Left lung (tissue), 4 donors: ENCODE measurements at regions not wholly inside any gene's neighbourhood (a gene's known extent, or its start where the extent isn't known, plus 50 kb on each side); places are given as distances from the start of the nearest gene placed in this dataset.

ENCODE experiments used
- ATAC-seq: fragments of 200-7000 bp; cut with Tn5 transposase; one replicate; pipeline ENCODE4 v1.9.1; 2020; ENCODE audit warnings: moderate library complexity
- DNase-seq, 4 donors: peaks; one replicate each; pipeline ENCODE4 v3.0.0-alpha.2; 2013 to 2020
- H3K27ac ChIP-seq, 2 donors: fragments of 200-600 bp; sonication (generic) in 1 of 2; one replicate each; pipeline versions ENCODE4 v1.5.0 to v1.8.0; 2020 to 2021
- H3K27me3 ChIP-seq, 2 donors: fragments of 200-600 bp; sonication (generic) in 1 of 2; one replicate each; pipeline versions ENCODE4 v1.5.0 to v1.8.0; 2020 to 2021
- H3K36me3 ChIP-seq, 2 donors: fragments of 200-600 bp; sonication (generic) in 1 of 2; one replicate each; pipeline versions ENCODE4 v1.5.0 to v1.8.0; 2020 to 2021
- H3K4me1 ChIP-seq, 2 donors: fragments of 200-600 bp; one replicate each; pipeline ENCODE4 v1.8.0; 2021
- H3K4me3 ChIP-seq, 2 donors: fragments of 200-600 bp; sonication (generic) in 1 of 2; one replicate each; pipeline versions ENCODE4 v1.5.0 to v1.8.0; 2020 to 2021; ENCODE audit warnings: mild to moderate bottlenecking in 1 of 2
- H3K9me3 ChIP-seq, 2 donors: fragments of 200-600 bp; sonication (generic) in 1 of 2; one replicate each; pipeline versions ENCODE4 v1.5.0 to v1.8.0; 2020 to 2021
- intact Hi-C, 2 donors: fragments of 100-400 bp; cut with DNase I; formaldehyde crosslinking; loops; one replicate each; pipeline versions ENCODE4 v1.11.2 to v1.14.2; 2022
- TF ChIP-seq, protein P1 (sequence below), 2 donors: fragments of 200-600 bp; sonication (generic) in 1 of 2; IDR thresholded peaks; one replicate each; pipeline versions ENCODE4 v1.5.0 to v1.8.0; 2021; ENCODE audit warnings: antibody characterized with exemption in 2 of 2
- donor health status: DM: no; HTN: yes; CAD: no.
- donor health status: DM: no; HTN: no; CAD: no.

DNA sequence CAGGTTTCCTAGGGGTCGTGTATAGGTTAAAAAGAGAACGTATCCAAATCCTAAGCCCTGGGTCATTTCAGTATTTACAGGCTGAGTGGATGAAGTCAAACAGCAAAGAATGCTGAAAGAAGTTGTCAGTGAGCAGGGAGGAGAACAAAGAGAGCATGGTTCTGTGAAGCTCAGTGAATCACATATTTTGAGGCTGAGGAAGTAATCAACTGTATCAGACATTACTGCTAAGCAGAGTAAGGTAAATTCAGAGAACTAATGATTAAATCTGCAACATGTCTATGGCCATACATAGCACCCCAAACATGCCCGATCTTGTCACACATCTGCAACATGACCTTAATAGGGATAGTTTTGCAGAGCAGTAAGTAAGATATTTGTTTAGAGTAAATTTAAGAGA is 1130.3 kb downstream of the RAPGEF2 start:
- DNase-seq (no peak), ATAC-seq (no peak)
- Histone ChIP-seq H3K9me3 (no peaks in the 10 kb centered on the region), H3K4me1 (no peaks in the 10 kb centered on the region), H3K36me3 (no peaks in the 10 kb centered on the region), H3K27ac (no peak overlapping the region), H3K4me3 (no peak overlapping the region), H3K27me3 (no peaks in the 10 kb centered on the region)
- TF ChIP-seq, protein P1, sequence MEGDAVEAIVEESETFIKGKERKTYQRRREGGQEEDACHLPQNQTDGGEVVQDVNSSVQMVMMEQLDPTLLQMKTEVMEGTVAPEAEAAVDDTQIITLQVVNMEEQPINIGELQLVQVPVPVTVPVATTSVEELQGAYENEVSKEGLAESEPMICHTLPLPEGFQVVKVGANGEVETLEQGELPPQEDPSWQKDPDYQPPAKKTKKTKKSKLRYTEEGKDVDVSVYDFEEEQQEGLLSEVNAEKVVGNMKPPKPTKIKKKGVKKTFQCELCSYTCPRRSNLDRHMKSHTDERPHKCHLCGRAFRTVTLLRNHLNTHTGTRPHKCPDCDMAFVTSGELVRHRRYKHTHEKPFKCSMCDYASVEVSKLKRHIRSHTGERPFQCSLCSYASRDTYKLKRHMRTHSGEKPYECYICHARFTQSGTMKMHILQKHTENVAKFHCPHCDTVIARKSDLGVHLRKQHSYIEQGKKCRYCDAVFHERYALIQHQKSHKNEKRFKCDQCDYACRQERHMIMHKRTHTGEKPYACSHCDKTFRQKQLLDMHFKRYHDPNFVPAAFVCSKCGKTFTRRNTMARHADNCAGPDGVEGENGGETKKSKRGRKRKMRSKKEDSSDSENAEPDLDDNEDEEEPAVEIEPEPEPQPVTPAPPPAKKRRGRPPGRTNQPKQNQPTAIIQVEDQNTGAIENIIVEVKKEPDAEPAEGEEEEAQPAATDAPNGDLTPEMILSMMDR (IDR thresholded peaks at IDR 0.05) = no peak
- intact Hi-C loops = no loop called here

DNA sequence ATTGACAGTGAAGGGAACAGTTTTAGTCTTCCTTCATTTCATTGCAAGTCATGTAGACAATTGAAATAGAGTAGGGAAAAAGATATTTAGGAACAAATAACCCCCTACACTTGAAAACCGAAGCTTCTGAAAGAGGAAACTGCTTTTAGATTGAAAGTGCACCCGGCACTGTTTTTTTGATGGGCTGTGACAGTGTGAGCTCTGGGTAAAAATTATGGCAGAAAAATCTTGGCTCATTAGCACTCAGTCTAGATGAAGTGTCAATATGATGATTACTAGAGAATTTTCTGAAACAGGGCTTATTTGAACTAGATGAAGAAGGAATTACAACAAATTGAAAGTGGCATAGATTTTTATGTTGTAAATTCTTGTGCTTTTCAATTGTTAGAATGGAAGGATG is 1132.4 kb downstream of the RAPGEF2 start:
- ATAC-seq (no peak), DNase-seq (no peak)
- Histone ChIP-seq H3K27me3 (no peaks in the 10 kb centered on the region), H3K27ac (no peak overlapping the region), H3K4me1 (no peaks in the 10 kb centered on the region), H3K9me3 (peaks cover 0 to 2% of the 10 kb centered on the region in 2 donors), H3K4me3 (no peak overlapping the region), H3K36me3 (no peaks in the 10 kb centered on the region)
- TF ChIP-seq, protein P1 (IDR thresholded peaks at IDR 0.05) = no peak
- intact Hi-C loops = no loop called here

DNA sequence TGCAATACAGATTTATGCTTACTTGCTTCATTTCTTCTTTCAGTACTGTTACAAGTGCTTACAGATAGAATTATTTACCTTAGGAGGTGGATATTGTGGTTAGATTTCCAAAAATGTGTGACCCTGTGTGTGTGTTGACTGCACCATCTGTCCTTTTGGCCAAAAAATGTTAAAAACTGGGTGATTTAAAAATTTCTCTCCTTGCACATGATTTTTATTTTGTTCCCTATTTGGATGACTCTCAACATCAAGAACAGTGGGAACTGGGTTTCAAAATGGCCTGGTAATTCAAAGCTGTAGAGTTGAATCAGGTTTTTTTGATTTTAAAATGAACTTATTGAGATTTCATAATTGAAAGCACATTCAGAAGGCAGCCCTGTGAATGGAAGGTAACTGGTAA is 1132.9 kb downstream of the RAPGEF2 start:
- Histone ChIP-seq H3K4me3 (no peak overlapping the region), H3K27ac (no peak overlapping the region), H3K36me3 (no peaks in the 10 kb centered on the region), H3K9me3 (peaks cover 0 to 7% of the 10 kb centered on the region in 2 donors), H3K4me1 (no peaks in the 10 kb centered on the region), H3K27me3 (no peaks in the 10 kb centered on the region)
- DNase-seq = no peak
- ATAC-seq = no peak
- intact Hi-C loops = no loop called here
- TF ChIP-seq, protein P1 (IDR thresholded peaks at IDR 0.05) = no peak

DNA sequence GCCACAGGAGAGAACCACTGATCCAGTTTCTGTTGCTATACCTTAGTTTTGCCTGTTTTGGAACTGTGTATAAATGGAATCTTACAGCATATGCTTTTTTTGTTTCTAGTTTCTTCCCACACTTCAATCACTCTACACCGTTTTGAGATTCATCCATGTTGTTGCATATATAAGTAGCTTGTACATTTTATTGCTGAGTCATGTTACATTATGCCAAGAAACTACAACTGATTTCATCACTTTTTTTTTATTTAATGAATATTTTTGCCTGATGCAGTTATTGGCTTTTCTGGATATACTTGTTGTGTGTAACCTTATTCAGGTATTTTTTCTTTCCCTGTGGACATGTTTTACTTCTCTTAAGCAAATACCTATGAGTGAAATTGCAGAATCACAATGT is 1135.9 kb downstream of the RAPGEF2 start:
- H3K36me3 ChIP-seq = no peaks in the 10 kb centered on the region
- TF ChIP-seq, protein P1 (IDR thresholded peaks at IDR 0.05) = no peak
- ATAC-seq (no peak), DNase-seq (no peak)
- no peak overlapping the region for H3K4me3 ChIP-seq
- no peaks in the 10 kb centered on the region for H3K4me1 ChIP-seq
- intact Hi-C loops = no loop called here
- no peak overlapping the region for H3K27ac ChIP-seq
- no peaks in the 10 kb centered on the region for H3K27me3 ChIP-seq
- peaks cover 0 to 18% of the 10 kb centered on the region in 2 donors for H3K9me3 ChIP-seq

DNA sequence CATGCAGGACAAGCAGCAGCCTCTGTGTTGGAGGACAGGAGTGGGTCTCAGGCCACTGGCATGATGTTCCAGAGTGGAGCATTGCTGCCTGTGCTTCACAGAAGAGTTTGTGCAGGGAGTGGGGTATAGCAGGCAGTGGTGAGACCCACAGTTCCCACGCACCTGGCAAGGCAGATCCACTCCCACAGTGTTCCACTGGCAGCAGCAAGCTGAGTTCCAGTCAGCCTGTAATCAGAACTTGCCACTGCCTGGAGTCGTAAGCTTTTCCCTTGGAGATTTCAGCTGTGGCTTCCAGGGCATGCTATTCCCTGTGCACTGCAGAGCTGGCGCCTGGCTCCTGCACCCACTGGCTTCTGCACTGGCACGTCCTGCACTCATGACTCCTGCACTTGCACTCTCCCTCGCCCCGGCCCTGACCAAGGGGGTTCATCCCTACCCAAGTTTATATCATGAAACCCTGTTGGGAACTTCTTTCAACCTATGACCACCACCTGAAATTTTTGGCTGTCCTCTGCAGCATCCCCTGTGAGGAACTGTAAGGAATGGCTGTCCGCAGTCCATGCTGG is 1144.3 kb downstream of the RAPGEF2 start:
- no peaks in the 10 kb centered on the region for H3K36me3 ChIP-seq
- ATAC-seq = no peak

More for the DNA sequence above, 1144.3 kb downstream of the RAPGEF2 start:
- Histone ChIP-seq H3K9me3 (peaks cover 0 to 12% of the 10 kb centered on the region in 2 donors), H3K4me3 (no peak overlapping the region), H3K27ac (no peak overlapping the region), H3K27me3 (no peaks in the 10 kb centered on the region), H3K4me1 (no peaks in the 10 kb centered on the region)
- no peak for DNase-seq
- TF ChIP-seq, protein P1 (IDR thresholded peaks at IDR 0.05) = no peak
- intact Hi-C loops = no loop called here
